K562 (cell line): ENCODE measurements at regions not wholly inside any gene's neighbourhood (a gene's known extent, or its start where the extent isn't known, plus 50 kb on each side); places are given as distances from the start of the nearest gene placed in this dataset.
"Not testable (repeated sequence)": the region's sequence is repeated elsewhere in the genome, so short reads cannot be mapped to it uniquely, and the experiment has no call there.

ENCODE experiments used
- ATAC-seq: fragments of 200-7000 bp; cut with Tn5 transposase; 3 replicates; pipeline ENCODE4 v1.9.1; 2020; ENCODE audit warnings: moderate library complexity
- BruUV-seq: library from RNA; stranded (reverse); fragments of 400-500 nt; replicated peaks from 2 replicates; lab custom pipeline; 2021; lab: Mats Ljungman, UMichigan
- CTCF ChIA-PET: fragments of 300-600 bp; formaldehyde crosslinking; extraction: SDS; loops from one replicate; lab custom pipeline; 2021; ENCODE audit warnings: low intra/inter-chr PET ratio; lab: Yijun Ruan, JAX
- POLR2A ChIA-PET: fragments of 300-600, 350-650 bp; sonication (Branson Sonifier 250); formaldehyde crosslinking; extraction: SDS; loops from one replicate; lab custom pipeline; 2021; ENCODE audit warnings: antibody characterized with exemption, inconsistent platforms; lab: Yijun Ruan, JAX
- DNase-seq, 4 experiments: peaks; one replicate each; pipeline versions ENCODE4 v3.0.0 to v3.0.0-alpha.2; 2011 to 2018; ENCODE audit warnings: low spot score in 3 of 4, mixed read lengths in 3 of 4; ENCODE audit errors: extremely low read depth in 1 of 4
- FAIRE-seq: peaks from 2 replicates; lab custom pipeline; 2011; peaks lifted over from hg19 to GRCh38; lab: Jason Lieb, UNC
- H2AFZ ChIP-seq: 2 replicates; pipeline ENCODE4 v1.6.0; 2011; ENCODE audit warnings: low read depth, low read length, control low read depth, inconsistent platforms
- H3K27ac ChIP-seq: fragments of 200-600 bp; 3 replicates; pipeline ENCODE4 v1.8.0; 2011; ENCODE audit warnings: low read depth, mild to moderate bottlenecking, control low read depth, inconsistent platforms, low read length, moderate library complexity, mixed read lengths; ENCODE audit errors: extremely low read depth
- H3K27me3 ChIP-seq, 2 experiments: fragments of 300-600 bp in 1 of 2; 2 replicates in 1 of 2; 3 replicates in 1 of 2; pipeline versions ENCODE4 v1.6.0 to v1.8.0; 2011; ENCODE audit warnings: inconsistent platforms in 2 of 2, low read length in 2 of 2, mild to moderate bottlenecking in 1 of 2, mixed read lengths in 1 of 2, moderate library complexity in 1 of 2; ENCODE audit not compliant: control insufficient read depth in 2 of 2, insufficient read depth in 2 of 2
- H3K36me3 ChIP-seq: fragments of 300-600 bp; 3 replicates; pipeline ENCODE4 v1.8.0; 2011; ENCODE audit warnings: mild to moderate bottlenecking, low read length, inconsistent platforms; ENCODE audit not compliant: control insufficient read depth, insufficient read depth
- H3K4me1 ChIP-seq, 2 experiments: fragments of 200-600 bp in 1 of 2; replicated peaks in 1 of 2; 2 replicates in 1 of 2; 3 replicates in 1 of 2; pipeline versions ENCODE4 v1.5.1 to v1.8.0; 2011; ENCODE audit warnings: inconsistent platforms in 2 of 2, low read length in 2 of 2, mild to moderate bottlenecking in 1 of 2, mixed read lengths in 1 of 2, moderate library complexity in 1 of 2; ENCODE audit not compliant: control insufficient read depth in 2 of 2, insufficient read depth in 2 of 2
- H3K4me2 ChIP-seq: 2 replicates; pipeline ENCODE4 v1.6.1; 2011; ENCODE audit warnings: low read length, control low read depth, inconsistent platforms, mixed read lengths; ENCODE audit not compliant: insufficient read depth
- H3K4me3 ChIP-seq: fragments of 200-600 bp; sonication (generic), shearing (Covaris generic); 2 replicates; pipeline ENCODE4 v1.5.1; 2016; ENCODE audit warnings: control low read depth, inconsistent platforms
- H3K79me2 ChIP-seq: fragments of 200-600 bp; 3 replicates; pipeline ENCODE4 v1.8.0; 2011; ENCODE audit warnings: low read length, inconsistent platforms; ENCODE audit not compliant: control insufficient read depth, insufficient read depth
- H3K9ac ChIP-seq, 2 experiments: 2 replicates each; pipeline versions ENCODE4 v1.6.0 to v1.6.1; 2011; ENCODE audit warnings: low read depth in 2 of 2, low read length in 2 of 2, control low read depth in 1 of 2, inconsistent platforms in 1 of 2, mild to moderate bottlenecking in 1 of 2, mixed read lengths in 1 of 2; ENCODE audit not compliant: insufficient read depth in 1 of 2
- H3K9me1 ChIP-seq: one replicate; pipeline ENCODE4 v1.6.0; 2011; ENCODE audit warnings: inconsistent platforms, mild to moderate bottlenecking, low read length, moderate library complexity; ENCODE audit not compliant: control insufficient read depth, insufficient read depth
- H3K9me3 ChIP-seq: replicated peaks from 2 replicates; pipeline ENCODE4 v1.5.1; 2011; ENCODE audit warnings: low read depth, low read length, inconsistent platforms; ENCODE audit not compliant: control insufficient read depth, insufficient read depth
- H4K20me1 ChIP-seq: replicated peaks from 2 replicates; pipeline ENCODE4 v1.6.1; 2011; ENCODE audit warnings: low read length, inconsistent platforms, mixed read lengths; ENCODE audit not compliant: control insufficient read depth, insufficient read depth
- CC2D1A ChIP-seq: fragments of 450-650 bp; IDR thresholded peaks from 2 replicates; pipeline ENCODE4 v1.6.1; 2017; ENCODE audit warnings: mild to moderate bottlenecking
- CREBBP ChIP-seq: IDR thresholded peaks from one replicate; pipeline ENCODE4 v1.6.1; 2012; ENCODE audit warnings: low read depth, mild to moderate bottlenecking, control low read depth, inconsistent platforms, low read length
- ETV6 ChIP-seq, 3 experiments: fragments of 150-350 bp in 1 of 3; sonication (generic) in 1 of 3; formaldehyde crosslinking in 1 of 3; IDR thresholded peaks; 2 replicates each; pipeline versions ENCODE4 v1.6.1 to v1.8.0; 2014 to 2022; ENCODE audit warnings: borderline replicate concordance in 2 of 3, low read depth in 2 of 3, antibody characterized with exemption in 1 of 3, low read length in 1 of 3, mild to moderate bottlenecking in 1 of 3, missing genetic modification reagents in 1 of 3
- FOXK2 ChIP-seq, 2 experiments: fragments of 450-650 bp; IDR thresholded peaks in 1 of 2; conservative IDR thresholded peaks in 1 of 2; 2 replicates each; pipeline ENCODE4 v1.6.1; 2016; ENCODE audit warnings: low read depth in 2 of 2, mild to moderate bottlenecking in 1 of 2
- JUNB ChIP-seq: fragments of 450-650 bp; formaldehyde crosslinking; conservative IDR thresholded peaks from 2 replicates; pipeline ENCODE4 v1.4.0; 2020; ENCODE audit warnings: mild to moderate bottlenecking
- NELFE ChIP-seq: IDR thresholded peaks from 2 replicates; pipeline ENCODE4 v1.6.1; 2011; ENCODE audit warnings: mild to moderate bottlenecking; ENCODE audit not compliant: insufficient read depth, insufficient read length
- NFE2 ChIP-seq: IDR thresholded peaks from 2 replicates; pipeline ENCODE4 v1.6.1; 2014; ENCODE audit warnings: antibody characterized with exemption, low read depth
- PURB ChIP-seq: sonication (generic); formaldehyde crosslinking; IDR thresholded peaks from 2 replicates; pipeline ENCODE4 v1.9.0; 2021; ENCODE audit warnings: low read depth, mild to moderate bottlenecking, missing genetic modification reagents
- RBM22 ChIP-seq: fragments of 200-400 bp; formaldehyde crosslinking; IDR thresholded peaks from 2 replicates; pipeline ENCODE4 v1.6.1; 2018; ENCODE audit warnings: low read length, low read depth; ENCODE audit not compliant: poor library complexity, severe bottlenecking
- TRIM28 ChIP-seq: fragments of 450-650 bp; IDR thresholded peaks from 2 replicates; pipeline ENCODE4 v1.6.1; 2017
- ZBTB2 ChIP-seq: fragments of 450-650 bp; IDR thresholded peaks from 2 replicates; pipeline ENCODE4 v1.6.1; 2016; ENCODE audit warnings: antibody characterized with exemption
- ZKSCAN1 ChIP-seq: fragments of 150-350 bp; IDR thresholded peaks from 2 replicates; pipeline ENCODE4 v1.6.1; 2016; ENCODE audit warnings: low read depth, low read length
- ZNF184 ChIP-seq: sonication (generic); formaldehyde crosslinking; IDR thresholded peaks from 2 replicates; pipeline ENCODE4 v1.5.0; 2020; ENCODE audit warnings: missing genetic modification reagents
- ZNF41 ChIP-seq: fragments of 250-450 bp; sonication (Bioruptor Pico); conservative IDR thresholded peaks from 2 replicates; pipeline ENCODE4 v1.4.0; 2020; ENCODE audit warnings: mild to moderate bottlenecking
- WGBS: fragments of 100-300 bp; shearing (Covaris generic); methylation state at CpG from one replicate; pipeline ENCODE4 v1.1.6; 2016; ENCODE audit warnings: low coverage, mixed read lengths; ENCODE audit not compliant: insufficient coverage; ENCODE audit errors: missing lambda C conversion rate; 5-methylcytosine and 5-hydroxymethylcytosine counted together
- in situ Hi-C: fragments of 300-500 bp; cut with MboI; formaldehyde crosslinking; loops from 4 replicates; pipeline ENCODE4 v1.15.0; 2018; ENCODE audit warnings: inconsistent platforms, mixed read lengths
- intact Hi-C: fragments of 100-400 bp; cut with micrococcal nuclease; formaldehyde crosslinking; loops from 2 replicates; pipeline ENCODE4 v1.14.2; 2022
- TF ChIP-seq, protein P1 (sequence below): fragments of 250-450 bp; sonication (Bioruptor Pico); IDR thresholded peaks from 2 replicates; pipeline ENCODE4 v1.5.0; 2020; ENCODE audit warnings: mild to moderate bottlenecking

GRCh38 chr3:8325306-8325705, 176.3 kb upstream of the LMCD1 start:
- TF ChIP-seq RBM22 (no peak), CC2D1A (no peak), NFE2 (no peak), PURB (CRISPR knock-in tag) (no peak), TRIM28 (no peak), NELFE (no peak), ZNF184 (CRISPR knock-in tag) (no peak), JUNB (no peak), ZBTB2 (no peak), ETV6 (IDR thresholded peaks at IDR 0.05; ENCODE audit: borderline replicate concordance in 1 of 2, low read depth in 2 of 2, low read length in 1 of 2) (no peak), ETV6 (CRISPR knock-in tag; IDR thresholded peaks at IDR 0.05; ENCODE audit: borderline replicate concordance) (no peak), ZNF41 (CRISPR knock-in tag) (no peak), FOXK2 (conservative IDR thresholded peaks at IDR 0.05 in 1 of 2, IDR thresholded peaks at IDR 0.05 in 1 of 2; ENCODE audit: low read depth in 2 of 2) (no peak), CREBBP (no peak), ZKSCAN1 (no peak)
- TF ChIP-seq, protein P1, sequence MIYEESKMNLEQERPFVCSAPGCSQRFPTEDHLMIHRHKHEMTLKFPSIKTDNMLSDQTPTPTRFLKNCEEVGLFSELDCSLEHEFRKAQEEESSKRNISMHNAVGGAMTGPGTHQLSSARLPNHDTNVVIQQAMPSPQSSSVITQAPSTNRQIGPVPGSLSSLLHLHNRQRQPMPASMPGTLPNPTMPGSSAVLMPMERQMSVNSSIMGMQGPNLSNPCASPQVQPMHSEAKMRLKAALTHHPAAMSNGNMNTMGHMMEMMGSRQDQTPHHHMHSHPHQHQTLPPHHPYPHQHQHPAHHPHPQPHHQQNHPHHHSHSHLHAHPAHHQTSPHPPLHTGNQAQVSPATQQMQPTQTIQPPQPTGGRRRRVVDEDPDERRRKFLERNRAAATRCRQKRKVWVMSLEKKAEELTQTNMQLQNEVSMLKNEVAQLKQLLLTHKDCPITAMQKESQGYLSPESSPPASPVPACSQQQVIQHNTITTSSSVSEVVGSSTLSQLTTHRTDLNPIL (CRISPR knock-in tag), result no peak
- intact Hi-C loops (loop anchor here (10.0 kb wide), 1 partner anchor 299 kb away; no protein-coding TSS in a partner anchor), in situ Hi-C loops (no loop called here)
- no peaks in the 10 kb centered on the region for H4K20me1 ChIP-seq
- ChIA-PET POLR2A (no interaction called here), CTCF (interaction anchor here (0.6 to 1.3 kb wide), 2 partner anchors 92 to 1562 kb away, joined by 6 to 8 read pairs; no protein-coding TSS in a partner anchor)
- H3K9ac ChIP-seq, result no peak overlapping the region
- DNase-seq (no peak), FAIRE-seq (no peak), ATAC-seq (no peak)
- H2AFZ ChIP-seq, result no peak overlapping the region
- no peaks in the 10 kb centered on the region for H3K27me3 ChIP-seq
- no peaks in the 10 kb centered on the region for H3K4me1 ChIP-seq
- no peak overlapping the region for H3K4me2 ChIP-seq
- no peaks in the 10 kb centered on the region for H3K9me1 ChIP-seq
- BruUV-seq, result no TSS peak
- H3K4me3 ChIP-seq, result no peak overlapping the region
- H3K36me3 ChIP-seq, result no peaks in the 10 kb centered on the region
- no peaks in the 10 kb centered on the region; the same call in 1 of the 2 replicates for H3K9me3 ChIP-seq
- H3K79me2 ChIP-seq, result no peaks in the 10 kb centered on the region
- WGBS, result 10% methylated on average over 2 of the region's 2 CpGs
- no peak overlapping the region for H3K27ac ChIP-seq

DNA sequence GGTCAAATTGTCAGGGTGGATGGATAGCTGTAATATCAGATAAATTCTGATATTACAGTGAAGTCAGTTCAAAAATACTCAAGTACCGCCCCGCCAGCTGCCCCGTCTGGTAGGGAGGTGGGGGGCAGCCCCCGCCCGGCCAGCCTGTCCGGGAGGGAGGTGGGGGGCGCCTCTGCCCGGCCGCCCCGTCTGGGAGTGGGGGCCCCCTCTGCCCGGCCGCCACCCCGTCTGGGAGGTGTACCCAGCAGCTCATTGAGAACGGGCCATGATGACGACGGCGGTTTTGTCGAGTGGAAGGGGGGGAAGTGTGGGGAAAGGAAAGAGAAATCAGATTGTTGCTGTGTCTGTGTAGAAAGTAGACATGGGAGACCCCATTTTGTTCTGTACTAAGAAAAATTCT, 175.8 kb upstream of the LMCD1 start:
- H3K9ac ChIP-seq, H3K79me2 ChIP-seq, BruUV-seq, DNase-seq, H3K4me3 ChIP-seq, H3K27me3 ChIP-seq, FAIRE-seq, H3K9me1 ChIP-seq, ATAC-seq, H4K20me1 ChIP-seq, H3K27ac ChIP-seq, H3K4me2 ChIP-seq, H3K4me1 ChIP-seq, H3K9me3 ChIP-seq, in situ Hi-C loops, H3K36me3 ChIP-seq, CTCF ChIA-PET, POLR2A ChIA-PET, H2AFZ ChIP-seq: not testable (repeated sequence)
- intact Hi-C loops, result loop anchor here (10.0 kb wide), 1 partner anchor 299 kb away; no protein-coding TSS in a partner anchor
- 2% methylated on average over 4 of the region's 18 CpGs for WGBS
